H1 (cell line): ENCODE measurements at regions not wholly inside any gene's neighbourhood (a gene's known extent, or its start where the extent isn't known, plus 50 kb on each side); places are given as distances from the start of the nearest gene placed in this dataset.

Source experiments
- CEBPB ChIP-seq: IDR thresholded peaks from 2 replicates; pipeline ENCODE4 v1.6.1; 2012; ENCODE audit warnings: low read depth, low read length
- EZH2 ChIP-seq: fragments of 200-600 bp; sonication (generic); IDR thresholded peaks from 2 replicates; pipeline ENCODE4 v1.7.1; 2012; ENCODE audit warnings: low read depth, mild to moderate bottlenecking, moderate library complexity, low read length, inconsistent platforms; ENCODE audit not compliant: severe bottlenecking
- POLR2AphosphoS5 ChIP-seq: IDR thresholded peaks from 2 replicates; pipeline ENCODE4 v1.6.1; 2011; ENCODE audit warnings: low read depth, low read length
- YY1 ChIP-seq: IDR thresholded peaks from 2 replicates; pipeline ENCODE4 v1.6.1; 2011; ENCODE audit warnings: low read depth, mild to moderate bottlenecking, low read length
- TF ChIP-seq, protein P1 (sequence below), 3 experiments: IDR thresholded peaks; 1 replicate in 2 of 3; 2 replicates in 1 of 3; pipeline versions ENCODE4 v1.5.1 to v1.6.1; 2011; ENCODE audit warnings: low read length in 3 of 3, mild to moderate bottlenecking in 3 of 3, inconsistent platforms in 2 of 3, low read depth in 1 of 3, moderate library complexity in 1 of 3; ENCODE audit not compliant: insufficient read depth in 1 of 3; ENCODE audit errors: control extremely low read depth in 1 of 3

DNA sequence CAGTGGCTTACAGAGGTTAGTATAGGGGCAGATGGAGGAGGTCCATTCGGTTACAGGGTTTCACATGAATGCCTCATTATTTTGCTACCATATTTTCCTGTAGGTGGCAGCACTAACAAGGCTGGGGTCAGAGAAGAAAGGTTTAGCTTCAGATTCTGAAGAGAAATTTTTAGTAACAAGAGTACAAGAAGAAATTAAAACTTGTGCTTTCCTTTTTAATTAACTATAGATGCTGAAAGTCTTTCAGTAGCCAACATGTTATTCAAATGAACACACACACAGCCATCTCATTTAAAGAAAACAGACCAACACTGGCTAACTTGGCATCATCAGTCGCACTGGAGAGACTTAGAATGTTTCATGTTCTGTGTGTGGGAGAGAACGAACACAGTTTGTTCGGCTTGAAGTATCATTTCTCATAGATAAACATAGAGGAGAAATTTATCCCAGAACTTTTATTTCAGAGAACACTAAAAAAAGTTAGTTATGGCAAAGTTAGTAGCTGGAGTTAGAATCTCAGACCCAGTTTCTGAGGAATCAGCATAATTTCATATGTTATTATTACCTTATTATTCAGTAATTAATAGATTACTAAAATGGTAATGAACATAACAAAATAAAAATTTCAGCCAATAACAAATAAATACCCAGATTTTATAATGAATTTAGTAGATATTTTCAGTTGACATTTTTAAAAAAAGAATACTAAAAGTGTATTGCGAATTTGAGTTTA is 314.0 kb upstream of the RSPO3 start:
- TF ChIP-seq EZH2 (no peak), YY1 (no peak), CEBPB (no peak), POLR2AphosphoS5 (no peak)
- TF ChIP-seq, protein P1, sequence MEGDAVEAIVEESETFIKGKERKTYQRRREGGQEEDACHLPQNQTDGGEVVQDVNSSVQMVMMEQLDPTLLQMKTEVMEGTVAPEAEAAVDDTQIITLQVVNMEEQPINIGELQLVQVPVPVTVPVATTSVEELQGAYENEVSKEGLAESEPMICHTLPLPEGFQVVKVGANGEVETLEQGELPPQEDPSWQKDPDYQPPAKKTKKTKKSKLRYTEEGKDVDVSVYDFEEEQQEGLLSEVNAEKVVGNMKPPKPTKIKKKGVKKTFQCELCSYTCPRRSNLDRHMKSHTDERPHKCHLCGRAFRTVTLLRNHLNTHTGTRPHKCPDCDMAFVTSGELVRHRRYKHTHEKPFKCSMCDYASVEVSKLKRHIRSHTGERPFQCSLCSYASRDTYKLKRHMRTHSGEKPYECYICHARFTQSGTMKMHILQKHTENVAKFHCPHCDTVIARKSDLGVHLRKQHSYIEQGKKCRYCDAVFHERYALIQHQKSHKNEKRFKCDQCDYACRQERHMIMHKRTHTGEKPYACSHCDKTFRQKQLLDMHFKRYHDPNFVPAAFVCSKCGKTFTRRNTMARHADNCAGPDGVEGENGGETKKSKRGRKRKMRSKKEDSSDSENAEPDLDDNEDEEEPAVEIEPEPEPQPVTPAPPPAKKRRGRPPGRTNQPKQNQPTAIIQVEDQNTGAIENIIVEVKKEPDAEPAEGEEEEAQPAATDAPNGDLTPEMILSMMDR (IDR thresholded peaks at IDR 0.05; ENCODE audit: control extremely low read depth in 1 of 3, insufficient read depth in 1 of 3, low read depth in 1 of 3, low read length in 3 of 3), result peak in 2 of 3 experiments; percentile 53 to 66; a peak in 2 of 4 replicates
